HG03439 (cell line): ENCODE measurements at regions not wholly inside any gene's neighbourhood (a gene's known extent, or its start where the extent isn't known, plus 50 kb on each side); places are given as distances from the start of the nearest gene placed in this dataset.

Experiments used
- ATAC-seq: cut with Tn5 transposase; IDR thresholded peaks from one replicate; pipeline ENCODE4 v1.9.1; 2021; ENCODE audit warnings: mild to moderate bottlenecking, moderate library complexity; ENCODE audit not compliant: unreplicated experiment

DNA sequence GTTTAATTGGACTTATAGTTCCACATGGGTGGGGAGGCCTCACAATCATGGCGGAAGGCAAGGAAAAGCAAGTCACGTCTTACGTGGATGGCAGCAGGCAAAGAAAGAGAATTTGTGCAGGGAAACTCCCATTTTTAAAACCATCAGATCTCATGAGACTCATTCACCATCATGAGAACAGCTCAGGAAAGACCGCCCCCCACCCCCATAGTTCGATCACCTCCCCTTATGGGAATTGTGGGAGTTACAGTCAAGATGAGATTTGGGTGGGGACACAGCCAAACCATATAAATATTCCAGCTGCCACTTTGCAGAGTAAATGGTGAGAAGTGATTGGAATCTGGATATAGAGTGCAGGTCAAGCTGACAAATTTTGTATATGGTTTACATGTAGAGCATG, 187.4 kb downstream of the ARL4C start:
- ATAC-seq = no peak

DNA sequence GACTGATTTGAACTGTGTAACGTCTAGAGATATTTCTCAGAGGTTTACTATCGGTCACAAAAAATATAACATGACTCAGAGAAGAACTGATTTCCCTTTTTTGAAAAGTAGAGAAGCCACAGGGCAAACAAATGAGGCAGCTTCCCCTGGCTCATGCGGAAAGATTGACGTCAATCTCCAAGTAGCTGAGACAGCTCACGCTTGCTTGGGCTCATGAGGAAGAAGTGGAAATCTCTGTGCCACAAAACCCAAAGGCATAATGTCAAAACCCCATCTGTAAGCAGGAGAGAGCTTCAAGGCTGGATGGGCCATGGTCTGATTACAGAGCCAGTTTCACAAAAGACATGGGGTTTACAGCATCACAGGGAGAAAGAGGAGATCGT, 188.1 kb downstream of the ARL4C start:
- peak; percentile 76 for ATAC-seq

- no peak for ATAC-seq
These were observed 188.6 kb downstream of the ARL4C start for GRCh38 chr2:234308073-234308812.

DNA sequence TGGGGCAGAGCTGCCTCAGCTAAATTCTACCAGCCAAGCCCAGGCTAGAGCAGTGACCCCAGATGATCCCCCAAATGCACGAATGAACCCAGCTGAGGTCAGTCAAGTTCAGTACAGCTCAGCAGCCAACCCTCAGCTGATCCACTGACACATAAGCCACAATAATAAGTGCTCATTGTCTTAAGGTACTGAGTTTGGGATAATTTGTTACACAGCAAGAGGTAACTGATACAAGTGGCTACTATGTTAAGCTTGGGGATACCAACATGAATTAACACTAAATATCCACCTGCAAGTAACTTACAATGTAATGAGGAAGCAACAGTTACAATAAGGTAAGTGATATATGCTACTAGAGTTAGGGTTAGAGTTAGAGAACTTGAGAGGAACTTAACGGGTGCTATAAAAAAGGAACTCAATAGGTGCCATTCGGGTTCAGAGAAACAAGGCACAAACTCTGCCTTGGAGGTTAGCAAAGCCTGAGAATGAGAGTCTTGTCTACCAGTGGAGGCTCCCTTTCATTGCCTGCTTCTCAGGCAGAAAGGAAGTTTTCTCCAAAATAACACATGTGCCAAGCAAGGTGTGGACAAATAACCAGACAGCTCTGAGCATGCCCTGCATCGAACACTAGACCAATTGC, 189.4 kb downstream of the ARL4C start:
- ATAC-seq = no peak

DNA sequence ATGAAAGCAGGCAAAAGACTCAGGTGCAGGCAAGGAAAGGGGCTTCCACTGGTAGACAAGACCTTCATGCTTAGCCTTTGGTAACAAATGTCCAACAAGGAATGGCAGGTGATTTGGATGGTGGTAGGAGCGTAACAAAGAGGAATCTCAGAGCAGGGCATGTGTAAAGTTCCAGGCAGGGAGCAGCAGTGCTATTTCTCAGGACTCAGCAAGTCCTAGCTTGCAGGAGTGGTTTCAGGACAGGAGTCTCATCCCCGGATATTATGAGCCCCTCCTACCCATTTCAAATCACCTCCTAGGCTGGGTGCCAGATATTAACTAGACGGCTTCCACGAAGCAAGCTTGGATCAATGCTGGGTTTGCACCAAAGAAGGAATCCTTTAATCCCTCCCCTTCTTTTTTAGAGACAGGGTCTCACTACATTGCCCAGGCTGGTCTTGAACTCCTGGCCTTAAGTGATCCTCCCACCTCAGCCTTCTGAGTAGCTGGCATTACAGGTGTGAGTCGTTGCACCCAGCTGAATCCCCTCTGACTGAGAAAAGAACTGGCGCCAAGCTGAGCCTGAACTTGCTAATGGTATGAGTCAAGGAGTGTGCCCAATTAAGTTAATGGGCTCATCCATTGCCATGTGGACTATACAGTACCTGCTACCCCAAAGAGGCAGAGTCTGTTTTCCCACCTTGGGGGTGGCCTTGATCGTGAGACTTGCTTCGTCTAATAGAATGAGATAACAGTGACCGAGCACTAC, 190.3 kb downstream of the ARL4C start:
- no peak for ATAC-seq

GRCh38 chr2:234305846-234306245, 191.0 kb downstream of the ARL4C start:
- no peak for ATAC-seq

GRCh38 chr2:234304950-234305349, 191.9 kb downstream of the ARL4C start:
- ATAC-seq = no peak

DNA sequence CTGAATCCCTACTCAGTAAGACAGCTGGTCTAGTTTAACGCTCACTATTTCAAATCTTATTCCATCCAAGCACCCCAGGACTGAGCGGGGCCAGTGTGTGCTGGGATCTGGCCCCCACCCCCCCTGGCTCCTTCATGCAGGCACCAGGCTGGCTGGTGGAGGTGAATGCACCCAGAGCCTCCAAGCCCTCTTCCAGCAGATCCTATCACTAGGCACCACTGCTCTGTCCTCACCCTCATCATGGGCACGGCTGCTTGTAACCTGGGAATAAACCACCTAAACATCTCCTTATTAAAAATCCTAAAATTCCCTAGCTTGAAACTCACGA, 194.3 kb downstream of the ARL4C start:
- no peak for ATAC-seq

DNA sequence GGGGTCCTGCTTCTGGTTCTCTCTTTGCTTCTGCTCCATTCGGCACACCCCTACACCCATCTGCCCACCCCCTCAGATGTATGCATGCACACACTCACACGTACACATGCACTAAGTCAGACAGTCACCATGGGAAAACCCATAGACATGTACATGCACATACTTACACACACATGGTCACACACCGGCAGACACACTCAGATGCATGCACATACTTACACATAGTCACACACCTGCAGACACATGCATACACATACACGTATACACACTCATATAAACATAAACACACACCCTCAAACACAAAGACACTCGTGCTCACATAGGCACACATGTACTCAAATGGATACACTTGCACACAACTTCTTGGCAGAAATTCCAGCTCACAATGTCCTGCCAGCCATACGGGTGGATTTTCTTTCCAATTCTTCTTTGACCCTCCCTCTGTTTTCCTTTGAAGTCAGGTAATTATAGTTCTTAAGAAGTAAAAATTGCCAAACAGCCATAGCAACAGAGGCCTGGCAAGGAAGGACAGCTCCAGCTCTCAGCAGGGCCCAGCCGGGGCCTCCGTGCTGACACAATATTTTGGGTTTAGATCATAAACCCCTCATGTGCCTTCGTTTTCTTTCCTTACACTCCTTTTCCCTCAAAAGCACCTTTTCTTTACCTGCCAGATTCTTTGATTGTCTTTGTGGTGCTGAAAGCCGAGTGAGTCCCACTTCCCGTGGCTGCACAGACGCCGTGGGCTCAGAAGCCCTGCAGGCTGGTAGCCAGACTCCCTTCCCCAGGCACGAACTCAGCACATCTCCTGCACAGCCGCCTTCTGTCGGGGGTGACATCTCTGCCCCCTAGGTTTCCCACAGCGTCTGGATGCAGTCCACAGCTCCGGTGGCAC, 195.7 kb downstream of the ARL4C start:
- ATAC-seq = no peak

- ATAC-seq = no peak
These were observed 196.4 kb downstream of the ARL4C start for GRCh38 chr2:234300391-234300925.

DNA sequence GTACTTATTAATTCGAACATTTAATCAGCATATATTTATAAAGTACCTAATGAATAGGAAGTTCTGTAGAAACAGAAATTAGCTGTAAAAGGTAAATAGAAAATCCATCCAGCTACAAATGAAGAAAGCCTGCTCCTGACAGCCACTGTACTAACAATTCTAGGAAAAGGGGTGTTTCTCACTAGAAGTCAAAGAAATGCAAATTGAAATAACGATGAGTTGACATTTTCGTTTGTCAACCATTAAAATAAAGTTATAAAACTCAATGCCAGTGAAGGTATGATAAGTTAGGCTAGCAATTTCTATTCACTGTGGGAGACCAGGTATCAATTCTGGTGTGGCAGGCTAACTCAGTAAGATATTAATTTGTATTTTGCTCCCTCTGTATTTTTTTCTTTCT, 198.0 kb downstream of the ARL4C start:
- no peak for ATAC-seq

GRCh38 chr2:234296991-234297390, 199.9 kb downstream of the ARL4C start:
- ATAC-seq = no peak

DNA sequence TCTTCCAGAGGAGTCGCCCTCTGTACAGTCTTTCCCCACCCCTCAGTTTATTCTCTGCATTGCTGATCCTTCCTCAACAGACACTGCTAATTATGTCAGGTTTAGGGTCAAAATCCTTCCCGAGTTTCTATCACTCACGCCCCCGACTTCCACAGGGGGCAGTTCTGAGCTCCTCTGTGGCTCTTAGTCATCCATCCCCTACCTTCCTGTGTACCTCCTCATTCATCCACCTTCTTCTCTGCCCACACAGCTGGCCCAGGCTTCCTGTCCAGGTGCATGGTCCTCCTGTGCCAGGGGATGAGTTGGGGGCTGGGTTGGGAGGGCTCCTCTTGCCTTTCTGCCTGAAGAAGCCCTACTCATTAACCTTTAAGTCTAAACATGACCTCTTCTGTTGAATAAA, 202.9 kb downstream of the ARL4C start:
- no peak for ATAC-seq

DNA sequence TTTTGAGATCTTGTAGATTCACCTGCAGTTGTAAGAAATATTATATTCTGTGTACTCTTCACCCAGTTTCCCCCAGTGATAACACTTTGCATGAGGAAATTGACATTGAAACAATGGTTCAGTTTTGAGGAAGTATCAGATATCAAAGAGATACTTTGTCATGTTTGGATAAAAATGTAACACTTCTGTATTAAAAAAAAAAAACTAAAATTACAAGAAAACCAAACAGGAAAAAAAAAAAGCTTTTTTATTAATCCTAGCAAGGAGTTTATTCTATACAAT, 204.0 kb downstream of the ARL4C start:
- no peak for ATAC-seq

DNA sequence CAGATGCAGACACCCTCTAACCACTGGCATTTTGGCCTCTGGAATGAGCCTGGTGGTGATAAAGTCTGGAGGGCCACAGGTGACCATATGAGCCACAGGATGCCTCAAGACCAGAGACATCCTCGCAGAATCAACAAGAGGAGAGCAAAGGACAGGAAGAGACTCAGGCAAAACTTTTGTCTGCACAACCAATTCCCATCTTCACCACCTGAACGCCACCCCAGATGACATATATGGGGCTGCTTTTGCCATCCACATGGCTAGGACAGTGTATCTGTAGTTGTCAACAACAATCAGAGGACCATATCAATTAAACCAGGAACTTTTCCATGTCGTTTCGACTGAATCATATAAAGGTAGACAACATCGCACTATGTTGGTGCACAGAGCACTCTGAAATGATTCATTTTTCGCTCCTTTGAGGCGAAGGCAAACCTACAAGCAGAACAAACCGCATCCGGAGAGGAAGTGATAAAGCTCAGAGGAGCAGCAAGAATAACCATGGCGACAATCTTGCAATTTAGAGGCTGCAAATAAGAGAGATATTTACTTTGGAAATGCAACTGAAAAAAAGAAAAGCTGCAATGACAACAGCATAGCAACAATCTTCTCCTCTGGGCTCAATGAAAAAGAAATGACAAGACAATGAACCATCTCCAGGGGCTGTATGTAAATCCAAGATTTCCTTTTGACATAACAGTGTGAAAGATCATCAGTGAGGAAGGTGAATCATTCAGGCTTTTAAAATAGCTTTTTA, 204.5 kb downstream of the ARL4C start:
- peak; percentile 58 for ATAC-seq

GRCh38 chr2:234291765-234292204, 205.1 kb downstream of the ARL4C start:
- ATAC-seq = no peak

- peak; percentile 59 for ATAC-seq
These were observed 206.2 kb downstream of the ARL4C start for GRCh38 chr2:234290671-234291070.

DNA sequence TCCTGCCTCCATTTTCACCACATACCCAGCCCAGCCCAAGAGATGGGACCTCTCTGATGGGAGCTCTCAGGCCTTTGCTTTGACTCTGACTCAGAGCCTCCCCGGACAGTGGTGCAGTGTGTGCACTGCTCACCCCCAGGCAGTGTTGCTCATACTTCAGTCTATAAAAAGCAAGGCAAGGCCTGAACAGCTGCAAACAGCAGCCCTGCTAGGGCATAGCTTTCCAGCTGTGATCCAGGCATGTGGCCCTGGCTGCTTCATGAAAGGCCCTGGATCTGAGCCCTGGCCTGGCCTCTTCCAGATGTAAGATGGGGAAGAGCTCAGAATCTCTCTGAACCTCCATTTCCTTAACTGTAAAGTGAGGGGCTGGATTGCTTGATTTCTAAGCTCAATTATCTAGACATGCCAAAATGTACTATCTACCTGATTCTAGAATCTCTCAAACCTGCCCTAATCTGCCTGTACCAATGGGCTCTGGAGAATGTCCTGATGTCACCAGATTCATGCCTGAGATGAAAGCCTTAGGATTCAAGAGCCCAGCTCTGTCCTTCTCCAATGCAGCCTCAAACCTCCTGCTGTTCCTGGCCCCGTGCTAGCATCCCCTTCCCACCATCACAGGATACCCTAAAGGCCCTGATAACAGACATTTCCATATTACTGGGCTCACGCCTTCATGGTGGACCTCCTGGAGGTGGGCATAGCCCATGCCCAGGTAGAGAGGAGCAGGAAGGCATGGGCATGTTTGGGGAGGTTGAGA, 206.9 kb downstream of the ARL4C start:
- peak; percentile 1 for ATAC-seq

DNA sequence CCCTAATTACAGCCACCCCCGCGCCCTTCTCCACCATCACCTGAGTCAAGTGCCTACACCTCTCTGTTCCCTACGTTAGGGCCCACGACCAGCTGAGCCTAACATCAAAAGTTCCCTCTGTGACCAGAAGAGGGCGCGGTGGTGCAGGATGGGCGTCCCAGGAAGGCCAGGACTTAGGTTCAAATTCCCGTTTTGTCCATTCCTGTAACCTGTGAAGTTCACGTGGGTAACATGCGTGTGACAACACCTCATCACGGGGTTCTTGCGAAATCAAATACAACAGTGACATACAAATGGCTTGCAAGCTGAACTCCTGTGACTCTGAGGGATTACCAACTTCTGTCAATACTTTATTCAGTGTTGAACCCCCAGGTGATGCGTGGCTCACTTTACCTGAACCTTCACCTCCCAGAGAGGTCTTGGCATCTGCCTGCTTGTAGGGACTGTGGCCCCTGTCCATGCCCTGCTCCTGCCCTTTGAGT, 207.9 kb downstream of the ARL4C start:
- ATAC-seq = no peak
